MM.1S (cell line): ENCODE measurements at regions not wholly inside any gene's neighbourhood (a gene's known extent, or its start where the extent isn't known, plus 50 kb on each side); places are given as distances from the start of the nearest gene placed in this dataset.

Experiments
- DNase-seq: peaks from one replicate; pipeline ENCODE4 v3.0.0-alpha.2; 2015
- H2AFZ ChIP-seq: fragments of 300-600 bp; sonication (generic); 2 replicates; pipeline ENCODE4 v1.6.0; 2016; ENCODE audit warnings: antibody characterized with exemption, low read length
- H3F3A ChIP-seq: fragments of 300-600 bp; sonication (generic); 2 replicates; pipeline ENCODE4 v1.6.1; 2016; ENCODE audit warnings: mild to moderate bottlenecking, antibody characterized with exemption, low read length, moderate library complexity, mixed read lengths; ENCODE audit not compliant: insufficient read depth
- H3K27ac ChIP-seq: fragments of 300-600 bp; sonication (generic); 2 replicates; pipeline ENCODE4 v1.5.1; 2016; ENCODE audit warnings: mild to moderate bottlenecking, low read length
- H3K27me3 ChIP-seq: fragments of 300-600 bp; sonication (generic); replicated peaks from 2 replicates; pipeline ENCODE4 v1.6.0; 2016; ENCODE audit warnings: low read length; ENCODE audit not compliant: insufficient read depth
- H3K36me3 ChIP-seq: fragments of 300-600 bp; sonication (generic); replicated peaks from 2 replicates; pipeline ENCODE4 v1.6.1; 2016; ENCODE audit warnings: mild to moderate bottlenecking, low read length, mixed read lengths; ENCODE audit not compliant: insufficient read depth
- H3K4me1 ChIP-seq: fragments of 300-600 bp; sonication (generic); 2 replicates; pipeline ENCODE4 v1.6.1; 2016; ENCODE audit warnings: low read length, mixed read lengths
- H3K4me2 ChIP-seq: fragments of 300-600 bp; sonication (generic); 2 replicates; pipeline ENCODE4 v1.6.0; 2016; ENCODE audit warnings: low read depth, low read length
- H3K4me3 ChIP-seq: fragments of 300-600 bp; sonication (generic); 2 replicates; pipeline ENCODE4 v1.5.1; 2016; ENCODE audit warnings: low read length, mixed read lengths
- H3K79me2 ChIP-seq: fragments of 300-600 bp; sonication (generic); 2 replicates; pipeline ENCODE4 v1.6.1; 2016; ENCODE audit warnings: mixed run types, low read length, mixed read lengths
- H3K9ac ChIP-seq: fragments of 300-600 bp; sonication (generic); 2 replicates; pipeline ENCODE4 v1.6.1; 2016; ENCODE audit warnings: low read length, mixed read lengths
- H3K9me2 ChIP-seq: fragments of 300-600 bp; sonication (generic); replicated peaks from 2 replicates; pipeline ENCODE4 v1.6.1; 2016; ENCODE audit warnings: mild to moderate bottlenecking, low read length, mixed read lengths; ENCODE audit not compliant: insufficient read depth
- H3K9me3 ChIP-seq: fragments of 300-600 bp; sonication (generic); replicated peaks from 2 replicates; pipeline ENCODE4 v1.6.1; 2016; ENCODE audit warnings: mild to moderate bottlenecking, low read length, mixed read lengths; ENCODE audit not compliant: insufficient read depth
- H4K20me1 ChIP-seq: fragments of 300-600 bp; sonication (generic); 2 replicates; pipeline ENCODE4 v1.6.1; 2016; ENCODE audit warnings: mild to moderate bottlenecking, low read length, moderate library complexity, mixed read lengths; ENCODE audit not compliant: insufficient read depth
- CTCF ChIP-seq: fragments of 300-600 bp; sonication (generic); IDR thresholded peaks from 2 replicates; pipeline ENCODE4 v1.5.1; 2016; ENCODE audit warnings: antibody characterized with exemption, low read length, mixed read lengths
- EZH2 ChIP-seq: fragments of 300-600 bp; sonication (generic); optimal IDR thresholded peaks from 2 replicates; pipeline ENCODE3; 2017; ENCODE audit warnings: low read depth, mild to moderate bottlenecking, antibody characterized with exemption, low read length, mixed read lengths
- EZH2phosphoT487 ChIP-seq: fragments of 300-600 bp; sonication (generic); IDR thresholded peaks from 2 replicates; pipeline ENCODE4 v1.6.1; 2018; ENCODE audit warnings: antibody characterized with exemption, low read length

GRCh38 chr4:59994118-59994517 is 1206.0 kb upstream of the ADGRL3 start:
- Histone ChIP-seq H3K9me3 (no peaks in the 10 kb centered on the region), H2AFZ (no peak overlapping the region), H3K4me1 (no peaks in the 10 kb centered on the region), H3K36me3 (no peaks in the 10 kb centered on the region), H3K9ac (no peak overlapping the region), H4K20me1 (no peaks in the 10 kb centered on the region), H3K79me2 (no peaks in the 10 kb centered on the region), H3K27me3 (no peaks in the 10 kb centered on the region), H3K4me3 (no peak overlapping the region), H3K9me2 (no peaks in the 10 kb centered on the region), H3K4me2 (no peak overlapping the region), H3F3A (no peaks in the 10 kb centered on the region), H3K27ac (no peak overlapping the region)
- peak; percentile 21 for TF ChIP-seq CTCF
- TF ChIP-seq EZH2phosphoT487 = no peak
- no peak for DNase-seq

GRCh38 chr4:60002603-60003337 is 1197.4 kb upstream of the ADGRL3 start:
- H2AFZ ChIP-seq = no peak overlapping the region
- no peaks in the 10 kb centered on the region for H3K9me2 ChIP-seq
- no peaks in the 10 kb centered on the region for H4K20me1 ChIP-seq
- no peaks in the 10 kb centered on the region for H3K4me1 ChIP-seq
- H3K4me3 ChIP-seq = no peak overlapping the region
- H3K36me3 ChIP-seq = no peaks in the 10 kb centered on the region
- no peak overlapping the region for H3K4me2 ChIP-seq
- H3K9ac ChIP-seq = no peak overlapping the region
- H3F3A ChIP-seq = no peaks in the 10 kb centered on the region
- no peak overlapping the region for H3K27ac ChIP-seq
- TF ChIP-seq EZH2phosphoT487 (no peak), EZH2 (no peak), CTCF (no peak)
- no peaks in the 10 kb centered on the region for H3K27me3 ChIP-seq
- H3K79me2 ChIP-seq = no peaks in the 10 kb centered on the region
- DNase-seq = no peak
- H3K9me3 ChIP-seq = no peaks in the 10 kb centered on the region

GRCh38 chr4:60013464-60014184 is 1186.5 kb upstream of the ADGRL3 start:
- Histone ChIP-seq H3K4me2 (no peak overlapping the region), H2AFZ (no peak overlapping the region), H3K4me3 (no peak overlapping the region), H3K4me1 (no peaks in the 10 kb centered on the region), H4K20me1 (no peaks in the 10 kb centered on the region), H3K9me3 (no peaks in the 10 kb centered on the region), H3K36me3 (no peaks in the 10 kb centered on the region), H3K27me3 (no peaks in the 10 kb centered on the region), H3K9me2 (no peaks in the 10 kb centered on the region), H3F3A (no peaks in the 10 kb centered on the region), H3K79me2 (no peaks in the 10 kb centered on the region), H3K27ac (no peak overlapping the region), H3K9ac (no peak overlapping the region)
- DNase-seq = no peak
- no peak for TF ChIP-seq CTCF
- no peak for TF ChIP-seq EZH2phosphoT487
- no peak for TF ChIP-seq EZH2
